22Rv1 (cell line): ENCODE measurements at regions not wholly inside any gene's neighbourhood (a gene's known extent, or its start where the extent isn't known, plus 50 kb on each side); places are given as distances from the start of the nearest gene placed in this dataset.

Experiments
- CTCF ChIP-seq: fragments of 450-650 bp; IDR thresholded peaks from 2 replicates; pipeline ENCODE4 v1.5.1; 2017; ENCODE audit warnings: mild to moderate bottlenecking
- ZFX ChIP-seq: fragments of 450-650 bp; IDR thresholded peaks from 2 replicates; pipeline ENCODE4 v1.6.1; 2017; ENCODE audit warnings: antibody characterized with exemption, borderline replicate concordance

GRCh38 chr6:156351346-156351966, 425.7 kb upstream of the ARID1B start:
- TF ChIP-seq CTCF (no peak), ZFX (no peak)
